22Rv1 (cell line): ENCODE measurements at regions not wholly inside any gene's neighbourhood (a gene's known extent, or its start where the extent isn't known, plus 50 kb on each side); places are given as distances from the start of the nearest gene placed in this dataset.

Experiments
- ZFX ChIP-seq: fragments of 450-650 bp; IDR thresholded peaks from 2 replicates; pipeline ENCODE4 v1.6.1; 2017; ENCODE audit warnings: antibody characterized with exemption, borderline replicate concordance
- TF ChIP-seq, protein P1 (sequence below): fragments of 450-650 bp; IDR thresholded peaks from 2 replicates; pipeline ENCODE4 v1.5.1; 2017; ENCODE audit warnings: mild to moderate bottlenecking

- TF ChIP-seq, protein P1, sequence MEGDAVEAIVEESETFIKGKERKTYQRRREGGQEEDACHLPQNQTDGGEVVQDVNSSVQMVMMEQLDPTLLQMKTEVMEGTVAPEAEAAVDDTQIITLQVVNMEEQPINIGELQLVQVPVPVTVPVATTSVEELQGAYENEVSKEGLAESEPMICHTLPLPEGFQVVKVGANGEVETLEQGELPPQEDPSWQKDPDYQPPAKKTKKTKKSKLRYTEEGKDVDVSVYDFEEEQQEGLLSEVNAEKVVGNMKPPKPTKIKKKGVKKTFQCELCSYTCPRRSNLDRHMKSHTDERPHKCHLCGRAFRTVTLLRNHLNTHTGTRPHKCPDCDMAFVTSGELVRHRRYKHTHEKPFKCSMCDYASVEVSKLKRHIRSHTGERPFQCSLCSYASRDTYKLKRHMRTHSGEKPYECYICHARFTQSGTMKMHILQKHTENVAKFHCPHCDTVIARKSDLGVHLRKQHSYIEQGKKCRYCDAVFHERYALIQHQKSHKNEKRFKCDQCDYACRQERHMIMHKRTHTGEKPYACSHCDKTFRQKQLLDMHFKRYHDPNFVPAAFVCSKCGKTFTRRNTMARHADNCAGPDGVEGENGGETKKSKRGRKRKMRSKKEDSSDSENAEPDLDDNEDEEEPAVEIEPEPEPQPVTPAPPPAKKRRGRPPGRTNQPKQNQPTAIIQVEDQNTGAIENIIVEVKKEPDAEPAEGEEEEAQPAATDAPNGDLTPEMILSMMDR, result no peak
- no peak for TF ChIP-seq ZFX
Observed at GRCh38 chr10:28946479-28946878, 269.2 kb downstream of the BAMBI start.
